GM23338 (cell line): ENCODE measurements at regions not wholly inside any gene's neighbourhood (a gene's known extent, or its start where the extent isn't known, plus 50 kb on each side); places are given as distances from the start of the nearest gene placed in this dataset.
A peak's percentile ranks its signal among the peaks of the same experiment; 100 is the strongest.

Experiments used
- ATAC-seq: fragments of 200-7000 bp; cut with Tn5 transposase; 3 replicates; pipeline ENCODE4 v1.9.1; 2020
- DNase-seq: peaks from one replicate; pipeline ENCODE4 v3.0.0-alpha.2; 2015; ENCODE audit warnings: low spot score
- H2AFZ ChIP-seq: fragments of 200-600 bp; sonication (generic); 2 replicates; pipeline ENCODE4 v1.8.0; 2016; ENCODE audit warnings: antibody characterized with exemption, mild to moderate bottlenecking, moderate library complexity
- H3F3A ChIP-seq: fragments of 200-600 bp; sonication (generic); replicated peaks from 2 replicates; pipeline ENCODE4 v1.8.0; 2017; ENCODE audit warnings: antibody characterized with exemption, mixed run types, low read depth
- H3K27ac ChIP-seq: fragments of 200-600 bp; sonication (generic); 2 replicates; pipeline ENCODE4 v1.6.1; 2016; ENCODE audit warnings: low read depth
- H3K27me3 ChIP-seq: fragments of 200-600 bp; sonication (generic); 2 replicates; pipeline ENCODE4 v1.8.0; 2016; ENCODE audit warnings: mild to moderate bottlenecking, mixed run types, moderate library complexity; ENCODE audit not compliant: insufficient read depth
- H3K36me3 ChIP-seq: fragments of 200-600 bp; sonication (generic); 2 replicates; pipeline ENCODE4 v1.8.0; 2016; ENCODE audit warnings: mild to moderate bottlenecking; ENCODE audit not compliant: insufficient read depth
- H3K4me1 ChIP-seq: fragments of 200-600 bp; sonication (generic); 2 replicates; pipeline ENCODE4 v1.8.0; 2016; ENCODE audit warnings: mild to moderate bottlenecking, moderate library complexity; ENCODE audit not compliant: insufficient read depth
- H3K4me2 ChIP-seq: fragments of 200-600 bp; sonication (generic); 2 replicates; pipeline ENCODE4 v1.7.1; 2017; ENCODE audit warnings: mixed run types
- H3K4me3 ChIP-seq: fragments of 200-600 bp; sonication (generic); 2 replicates; pipeline ENCODE4 v1.6.1; 2016; ENCODE audit warnings: mixed run types
- H3K79me2 ChIP-seq: fragments of 200-600 bp; sonication (generic); replicated peaks from 2 replicates; pipeline ENCODE4 v1.8.0; 2017; ENCODE audit warnings: mild to moderate bottlenecking; ENCODE audit not compliant: insufficient read depth
- H3K9me2 ChIP-seq: fragments of 200-600 bp; sonication (generic); 2 replicates; pipeline ENCODE4 v1.8.0; 2017; ENCODE audit not compliant: insufficient read depth
- H4K20me1 ChIP-seq: fragments of 200-600 bp; sonication (generic); replicated peaks from 2 replicates; pipeline ENCODE4 v1.8.0; 2017; ENCODE audit warnings: mild to moderate bottlenecking; ENCODE audit not compliant: insufficient read depth
- H3K27ac Mint-ChIP-seq: 2 replicates; pipeline ENCODE4 v1.8.0; 2020; ENCODE audit warnings: inconsistent platforms, mild to moderate bottlenecking, moderate library complexity, mixed read lengths
- H3K27me3 Mint-ChIP-seq: 3 replicates; pipeline ENCODE4 v1.8.0; 2022; ENCODE audit warnings: low read depth, mild to moderate bottlenecking, moderate library complexity, mixed read lengths, inconsistent platforms; ENCODE audit not compliant: insufficient read depth, poor library complexity
- H3K36me3 Mint-ChIP-seq: 3 replicates; pipeline ENCODE4 v1.8.0; 2021; ENCODE audit warnings: low read depth, mild to moderate bottlenecking, inconsistent platforms, moderate library complexity, mixed read lengths
- H3K4me1 Mint-ChIP-seq: 3 replicates; pipeline ENCODE4 v1.8.0; 2020; ENCODE audit warnings: mild to moderate bottlenecking, inconsistent platforms, mixed read lengths
- H3K4me3 Mint-ChIP-seq: 3 replicates; pipeline ENCODE4 v1.8.0; 2021; ENCODE audit warnings: moderate library complexity, mild to moderate bottlenecking, inconsistent platforms, mixed read lengths
- H3K9me3 Mint-ChIP-seq: 3 replicates; pipeline ENCODE4 v1.8.0; 2020; ENCODE audit warnings: moderate library complexity, mild to moderate bottlenecking, inconsistent platforms, mixed read lengths
- CREB1 ChIP-seq: fragments of 250-450 bp; sonication (Bioruptor Pico); IDR thresholded peaks from 2 replicates; pipeline ENCODE4 v1.5.0; 2020; ENCODE audit warnings: low read depth, mild to moderate bottlenecking, moderate library complexity
- EZH2phosphoT487 ChIP-seq: fragments of 200-600 bp; sonication (generic); IDR thresholded peaks from one replicate; pipeline ENCODE4 v1.8.1; 2018; ENCODE audit warnings: antibody characterized with exemption; ENCODE audit not compliant: unreplicated experiment
- POLR2AphosphoS5 ChIP-seq: IDR thresholded peaks from 2 replicates; pipeline ENCODE4 v1.6.1; 2016; ENCODE audit warnings: antibody characterized with exemption, low read depth
- STAT1 ChIP-seq: IDR thresholded peaks from one replicate; pipeline ENCODE4 v1.6.1; 2016; ENCODE audit warnings: antibody characterized with exemption; ENCODE audit not compliant: unreplicated experiment
- TF ChIP-seq, protein P1 (sequence below): IDR thresholded peaks from 2 replicates; pipeline ENCODE4 v1.6.1; 2016; ENCODE audit warnings: antibody characterized with exemption
- TF ChIP-seq, protein P2 (sequence below): IDR thresholded peaks from one replicate; pipeline ENCODE4 v1.6.1; 2018; ENCODE audit warnings: antibody characterized with exemption; ENCODE audit not compliant: unreplicated experiment
- TF ChIP-seq, protein P3 (sequence below), 2 experiments: fragments of 200-600 bp in 1 of 2; sonication (generic) in 1 of 2; conservative IDR thresholded peaks; 2 replicates each; pipeline versions ENCODE4 v1.5.1 to v1.6.1; 2016 to 2017; ENCODE audit warnings: antibody characterized with exemption in 2 of 2, low read depth in 2 of 2, mild to moderate bottlenecking in 2 of 2, moderate library complexity in 1 of 2
- TF ChIP-seq, protein P4 (sequence below): fragments of 250-450 bp; sonication (Bioruptor Pico); IDR thresholded peaks from 2 replicates; pipeline ENCODE4 v1.5.0; 2020; ENCODE audit warnings: mild to moderate bottlenecking, moderate library complexity

DNA sequence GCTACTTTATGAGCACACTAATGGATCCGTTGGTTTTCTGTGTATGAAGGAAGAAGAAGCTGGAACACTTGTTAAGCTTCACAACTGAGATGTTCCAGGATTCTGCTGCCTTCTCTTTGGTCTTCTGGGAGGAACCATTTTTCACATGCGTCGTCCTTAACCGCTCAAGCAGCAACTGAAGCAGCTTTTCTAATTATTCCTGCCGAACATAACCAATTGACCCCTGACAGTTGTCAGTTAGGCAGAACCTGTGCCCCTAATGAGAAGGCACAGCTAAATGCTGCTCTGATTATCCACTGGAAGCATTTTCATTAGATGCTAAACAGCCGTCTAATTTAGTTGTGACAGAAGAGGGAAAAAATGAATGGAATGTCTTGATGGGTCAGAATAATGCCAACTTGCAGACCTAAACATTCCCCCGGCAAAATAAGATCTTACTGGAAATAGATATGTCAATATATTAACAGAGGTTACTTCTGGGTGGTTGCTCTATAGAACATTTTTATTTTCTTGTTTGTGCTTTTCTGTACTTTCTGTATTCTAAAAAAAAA is 85.0 kb upstream of the SMLR1 start:
- DNase-seq (no peak), ATAC-seq (no peak)
- Mint-ChIP-seq H3K9me3 (no peaks in the 10 kb centered on the region), H3K36me3 (no peaks in the 10 kb centered on the region), H3K27me3 (no peaks in the 10 kb centered on the region), H3K4me3 (no peak overlapping the region), H3K4me1 (peaks cover 14% of the 10 kb centered on the region; the same call in 2 of the 3 replicates), H3K27ac (no peak overlapping the region)
- H3F3A ChIP-seq: no peaks in the 10 kb centered on the region
- H3K4me3 ChIP-seq: no peak overlapping the region
- H3K4me2 ChIP-seq: no peak overlapping the region
- H3K9me2 ChIP-seq: no peaks in the 10 kb centered on the region
- no peaks in the 10 kb centered on the region for H3K79me2 ChIP-seq
- no peak overlapping the region for H2AFZ ChIP-seq
- H3K27me3 ChIP-seq: no peaks in the 10 kb centered on the region
- no peaks in the 10 kb centered on the region for H4K20me1 ChIP-seq
- no peaks in the 10 kb centered on the region; the same call in 1 of the 2 replicates for H3K36me3 ChIP-seq
- H3K4me1 ChIP-seq: no peaks in the 10 kb centered on the region; the same call in 1 of the 2 replicates
- TF ChIP-seq, protein P1, sequence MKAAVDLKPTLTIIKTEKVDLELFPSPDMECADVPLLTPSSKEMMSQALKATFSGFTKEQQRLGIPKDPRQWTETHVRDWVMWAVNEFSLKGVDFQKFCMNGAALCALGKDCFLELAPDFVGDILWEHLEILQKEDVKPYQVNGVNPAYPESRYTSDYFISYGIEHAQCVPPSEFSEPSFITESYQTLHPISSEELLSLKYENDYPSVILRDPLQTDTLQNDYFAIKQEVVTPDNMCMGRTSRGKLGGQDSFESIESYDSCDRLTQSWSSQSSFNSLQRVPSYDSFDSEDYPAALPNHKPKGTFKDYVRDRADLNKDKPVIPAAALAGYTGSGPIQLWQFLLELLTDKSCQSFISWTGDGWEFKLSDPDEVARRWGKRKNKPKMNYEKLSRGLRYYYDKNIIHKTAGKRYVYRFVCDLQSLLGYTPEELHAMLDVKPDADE: no peak
- TF ChIP-seq, protein P2, sequence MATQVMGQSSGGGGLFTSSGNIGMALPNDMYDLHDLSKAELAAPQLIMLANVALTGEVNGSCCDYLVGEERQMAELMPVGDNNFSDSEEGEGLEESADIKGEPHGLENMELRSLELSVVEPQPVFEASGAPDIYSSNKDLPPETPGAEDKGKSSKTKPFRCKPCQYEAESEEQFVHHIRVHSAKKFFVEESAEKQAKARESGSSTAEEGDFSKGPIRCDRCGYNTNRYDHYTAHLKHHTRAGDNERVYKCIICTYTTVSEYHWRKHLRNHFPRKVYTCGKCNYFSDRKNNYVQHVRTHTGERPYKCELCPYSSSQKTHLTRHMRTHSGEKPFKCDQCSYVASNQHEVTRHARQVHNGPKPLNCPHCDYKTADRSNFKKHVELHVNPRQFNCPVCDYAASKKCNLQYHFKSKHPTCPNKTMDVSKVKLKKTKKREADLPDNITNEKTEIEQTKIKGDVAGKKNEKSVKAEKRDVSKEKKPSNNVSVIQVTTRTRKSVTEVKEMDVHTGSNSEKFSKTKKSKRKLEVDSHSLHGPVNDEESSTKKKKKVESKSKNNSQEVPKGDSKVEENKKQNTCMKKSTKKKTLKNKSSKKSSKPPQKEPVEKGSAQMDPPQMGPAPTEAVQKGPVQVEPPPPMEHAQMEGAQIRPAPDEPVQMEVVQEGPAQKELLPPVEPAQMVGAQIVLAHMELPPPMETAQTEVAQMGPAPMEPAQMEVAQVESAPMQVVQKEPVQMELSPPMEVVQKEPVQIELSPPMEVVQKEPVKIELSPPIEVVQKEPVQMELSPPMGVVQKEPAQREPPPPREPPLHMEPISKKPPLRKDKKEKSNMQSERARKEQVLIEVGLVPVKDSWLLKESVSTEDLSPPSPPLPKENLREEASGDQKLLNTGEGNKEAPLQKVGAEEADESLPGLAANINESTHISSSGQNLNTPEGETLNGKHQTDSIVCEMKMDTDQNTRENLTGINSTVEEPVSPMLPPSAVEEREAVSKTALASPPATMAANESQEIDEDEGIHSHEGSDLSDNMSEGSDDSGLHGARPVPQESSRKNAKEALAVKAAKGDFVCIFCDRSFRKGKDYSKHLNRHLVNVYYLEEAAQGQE: no peak
- TF ChIP-seq EZH2phosphoT487 (no peak), STAT1 (no peak), POLR2AphosphoS5 (no peak)
- TF ChIP-seq, protein P3, sequence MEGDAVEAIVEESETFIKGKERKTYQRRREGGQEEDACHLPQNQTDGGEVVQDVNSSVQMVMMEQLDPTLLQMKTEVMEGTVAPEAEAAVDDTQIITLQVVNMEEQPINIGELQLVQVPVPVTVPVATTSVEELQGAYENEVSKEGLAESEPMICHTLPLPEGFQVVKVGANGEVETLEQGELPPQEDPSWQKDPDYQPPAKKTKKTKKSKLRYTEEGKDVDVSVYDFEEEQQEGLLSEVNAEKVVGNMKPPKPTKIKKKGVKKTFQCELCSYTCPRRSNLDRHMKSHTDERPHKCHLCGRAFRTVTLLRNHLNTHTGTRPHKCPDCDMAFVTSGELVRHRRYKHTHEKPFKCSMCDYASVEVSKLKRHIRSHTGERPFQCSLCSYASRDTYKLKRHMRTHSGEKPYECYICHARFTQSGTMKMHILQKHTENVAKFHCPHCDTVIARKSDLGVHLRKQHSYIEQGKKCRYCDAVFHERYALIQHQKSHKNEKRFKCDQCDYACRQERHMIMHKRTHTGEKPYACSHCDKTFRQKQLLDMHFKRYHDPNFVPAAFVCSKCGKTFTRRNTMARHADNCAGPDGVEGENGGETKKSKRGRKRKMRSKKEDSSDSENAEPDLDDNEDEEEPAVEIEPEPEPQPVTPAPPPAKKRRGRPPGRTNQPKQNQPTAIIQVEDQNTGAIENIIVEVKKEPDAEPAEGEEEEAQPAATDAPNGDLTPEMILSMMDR (conservative IDR thresholded peaks at IDR 0.05; ENCODE audit: low read depth in 2 of 2): no peak
- no peak overlapping the region for H3K27ac ChIP-seq

DNA sequence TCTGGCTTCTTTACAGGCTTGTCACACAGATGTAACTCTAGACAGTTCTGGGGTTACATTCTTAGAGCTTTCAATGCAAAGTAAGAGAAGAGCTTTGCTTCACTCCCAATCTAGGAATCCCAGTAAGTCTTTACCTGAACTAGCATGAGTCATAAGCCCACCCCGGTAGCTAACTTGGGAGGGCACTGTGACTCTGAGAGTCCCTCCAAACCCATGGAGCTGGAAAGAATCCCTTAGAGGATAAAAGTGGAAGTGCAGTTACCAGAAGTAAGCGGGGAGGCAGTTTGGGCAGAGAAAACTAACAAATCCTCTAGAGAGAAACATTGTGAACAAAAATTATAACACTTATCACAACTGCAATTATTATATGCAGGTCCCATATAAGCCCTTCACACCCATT is 84.0 kb upstream of the SMLR1 start:
- no peak overlapping the region for H3K4me3 ChIP-seq
- ATAC-seq (peak; percentile 99), DNase-seq (peak; percentile 90)
- no peak overlapping the region for H3K4me2 ChIP-seq
- H3K27me3 ChIP-seq: no peaks in the 10 kb centered on the region
- no peaks in the 10 kb centered on the region for H3K79me2 ChIP-seq
- no peaks in the 10 kb centered on the region; the same call in 1 of the 2 replicates for H3K9me2 ChIP-seq
- H3K27me3 Mint-ChIP-seq: no peaks in the 10 kb centered on the region
- no peaks in the 10 kb centered on the region; the same call in 1 of the 2 replicates for H3K4me1 ChIP-seq
- no peak overlapping the region for H3K4me3 Mint-ChIP-seq
- H3K36me3 Mint-ChIP-seq: peaks cover 2% of the 10 kb centered on the region; the same call in 1 of the 3 replicates
- no peak overlapping the region for H3K27ac Mint-ChIP-seq
- H3K36me3 ChIP-seq: no peaks in the 10 kb centered on the region; the same call in 1 of the 2 replicates
- no peak overlapping the region for H3K27ac ChIP-seq
- H2AFZ ChIP-seq: no peak overlapping the region
- H3K4me1 Mint-ChIP-seq: peaks cover 14% of the 10 kb centered on the region; the same call in 2 of the 3 replicates
- H3F3A ChIP-seq: no peaks in the 10 kb centered on the region
- peaks cover 3% of the 10 kb centered on the region; the same call in 1 of the 3 replicates for H3K9me3 Mint-ChIP-seq
- no peaks in the 10 kb centered on the region for H4K20me1 ChIP-seq
- TF ChIP-seq CREB1 (CRISPR knock-in tag): no peak
- TF ChIP-seq, protein P4, sequence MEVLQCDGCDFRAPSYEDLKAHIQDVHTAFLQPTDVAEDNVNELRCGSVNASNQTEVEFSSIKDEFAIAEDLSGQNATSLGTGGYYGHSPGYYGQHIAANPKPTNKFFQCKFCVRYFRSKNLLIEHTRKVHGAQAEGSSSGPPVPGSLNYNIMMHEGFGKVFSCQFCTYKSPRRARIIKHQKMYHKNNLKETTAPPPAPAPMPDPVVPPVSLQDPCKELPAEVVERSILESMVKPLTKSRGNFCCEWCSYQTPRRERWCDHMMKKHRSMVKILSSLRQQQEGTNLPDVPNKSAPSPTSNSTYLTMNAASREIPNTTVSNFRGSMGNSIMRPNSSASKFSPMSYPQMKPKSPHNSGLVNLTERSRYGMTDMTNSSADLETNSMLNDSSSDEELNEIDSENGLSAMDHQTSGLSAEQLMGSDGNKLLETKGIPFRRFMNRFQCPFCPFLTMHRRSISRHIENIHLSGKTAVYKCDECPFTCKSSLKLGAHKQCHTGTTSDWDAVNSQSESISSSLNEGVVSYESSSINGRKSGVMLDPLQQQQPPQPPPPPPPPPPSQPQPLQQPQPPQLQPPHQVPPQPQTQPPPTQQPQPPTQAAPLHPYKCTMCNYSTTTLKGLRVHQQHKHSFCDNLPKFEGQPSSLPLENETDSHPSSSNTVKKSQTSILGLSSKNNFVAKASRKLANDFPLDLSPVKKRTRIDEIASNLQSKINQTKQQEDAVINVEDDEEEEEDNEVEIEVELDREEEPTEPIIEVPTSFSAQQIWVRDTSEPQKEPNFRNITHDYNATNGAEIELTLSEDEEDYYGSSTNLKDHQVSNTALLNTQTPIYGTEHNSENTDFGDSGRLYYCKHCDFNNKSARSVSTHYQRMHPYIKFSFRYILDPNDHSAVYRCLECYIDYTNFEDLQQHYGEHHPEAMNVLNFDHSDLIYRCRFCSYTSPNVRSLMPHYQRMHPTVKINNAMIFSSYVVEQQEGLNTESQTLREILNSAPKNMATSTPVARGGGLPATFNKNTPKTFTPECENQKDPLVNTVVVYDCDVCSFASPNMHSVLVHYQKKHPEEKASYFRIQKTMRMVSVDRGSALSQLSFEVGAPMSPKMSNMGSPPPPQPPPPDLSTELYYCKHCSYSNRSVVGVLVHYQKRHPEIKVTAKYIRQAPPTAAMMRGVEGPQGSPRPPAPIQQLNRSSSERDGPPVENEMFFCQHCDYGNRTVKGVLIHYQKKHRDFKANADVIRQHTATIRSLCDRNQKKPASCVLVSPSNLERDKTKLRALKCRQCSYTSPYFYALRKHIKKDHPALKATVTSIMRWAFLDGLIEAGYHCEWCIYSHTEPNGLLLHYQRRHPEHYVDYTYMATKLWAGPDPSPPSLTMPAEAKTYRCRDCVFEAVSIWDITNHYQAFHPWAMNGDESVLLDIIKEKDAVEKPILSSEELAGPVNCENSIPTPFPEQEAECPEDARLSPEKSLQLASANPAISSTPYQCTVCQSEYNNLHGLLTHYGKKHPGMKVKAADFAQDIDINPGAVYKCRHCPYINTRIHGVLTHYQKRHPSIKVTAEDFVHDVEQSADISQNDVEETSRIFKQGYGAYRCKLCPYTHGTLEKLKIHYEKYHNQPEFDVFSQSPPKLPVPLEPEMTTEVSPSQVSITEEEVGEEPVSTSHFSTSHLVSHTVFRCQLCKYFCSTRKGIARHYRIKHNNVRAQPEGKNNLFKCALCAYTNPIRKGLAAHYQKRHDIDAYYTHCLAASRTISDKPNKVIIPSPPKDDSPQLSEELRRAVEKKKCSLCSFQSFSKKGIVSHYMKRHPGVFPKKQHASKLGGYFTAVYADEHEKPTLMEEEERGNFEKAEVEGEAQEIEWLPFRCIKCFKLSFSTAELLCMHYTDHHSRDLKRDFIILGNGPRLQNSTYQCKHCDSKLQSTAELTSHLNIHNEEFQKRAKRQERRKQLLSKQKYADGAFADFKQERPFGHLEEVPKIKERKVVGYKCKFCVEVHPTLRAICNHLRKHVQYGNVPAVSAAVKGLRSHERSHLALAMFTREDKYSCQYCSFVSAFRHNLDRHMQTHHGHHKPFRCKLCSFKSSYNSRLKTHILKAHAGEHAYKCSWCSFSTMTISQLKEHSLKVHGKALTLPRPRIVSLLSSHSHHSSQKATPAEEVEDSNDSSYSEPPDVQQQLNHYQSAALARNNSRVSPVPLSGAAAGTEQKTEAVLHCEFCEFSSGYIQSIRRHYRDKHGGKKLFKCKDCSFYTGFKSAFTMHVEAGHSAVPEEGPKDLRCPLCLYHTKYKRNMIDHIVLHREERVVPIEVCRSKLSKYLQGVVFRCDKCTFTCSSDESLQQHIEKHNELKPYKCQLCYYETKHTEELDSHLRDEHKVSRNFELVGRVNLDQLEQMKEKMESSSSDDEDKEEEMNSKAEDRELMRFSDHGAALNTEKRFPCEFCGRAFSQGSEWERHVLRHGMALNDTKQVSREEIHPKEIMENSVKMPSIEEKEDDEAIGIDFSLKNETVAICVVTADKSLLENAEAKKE (CRISPR knock-in tag): 0 out of 2 replicates have a peak, but pooled peaks have one; percentile 29
